Left kidney (tissue), 1 donor: ENCODE measurements at regions not wholly inside any gene's neighbourhood (a gene's known extent, or its start where the extent isn't known, plus 50 kb on each side); places are given as distances from the start of the nearest gene placed in this dataset.
"Not testable (repeated sequence)": the region's sequence is repeated elsewhere in the genome, so short reads cannot be mapped to it uniquely, and the experiment has no call there.

Experiments used
- DNase-seq: peaks from one replicate; pipeline ENCODE4 v3.0.0-alpha.2; 2013

GRCh38 chr3:107468782-107469181, 54.0 kb upstream of the BBX start:
- DNase-seq = no peak

GRCh38 chr3:107470496-107470895, 52.3 kb upstream of the BBX start:
- not testable (repeated sequence) for DNase-seq
